Lung (tissue), 11 donors: ENCODE measurements at regions not wholly inside any gene's neighbourhood (a gene's known extent, or its start where the extent isn't known, plus 50 kb on each side); places are given as distances from the start of the nearest gene placed in this dataset.

Source experiments
- ATAC-seq: fragments of 200-7000 bp; cut with Tn5 transposase; one replicate; pipeline ENCODE4 v1.9.1; 2020; ENCODE audit warnings: moderate number of reproducible peaks; ENCODE audit not compliant: insufficient read depth, low FRiP score
- DNase-seq, 3 donors: peaks; one replicate each; pipeline ENCODE4 v3.0.0-alpha.2; 2013 to 2017
- H3K27ac ChIP-seq, 2 donors: one replicate each; pipeline ENCODE4 v1.5.1; 2013; ENCODE audit warnings: mild to moderate bottlenecking in 2 of 2, moderate library complexity in 2 of 2, control low read depth in 1 of 2, inconsistent platforms in 1 of 2, low read depth in 1 of 2, low read length in 1 of 2
- H3K27me3 ChIP-seq, 3 donors: one replicate each; pipeline ENCODE4 v1.5.1; 2013; ENCODE audit warnings: low read length in 2 of 3; ENCODE audit not compliant: control insufficient read depth in 3 of 3, insufficient read depth in 3 of 3
- H3K36me3 ChIP-seq, 4 donors: one replicate each; pipeline ENCODE4 v1.5.1; 2013; ENCODE audit warnings: low read length in 4 of 4, mild to moderate bottlenecking in 1 of 4, moderate library complexity in 1 of 4; ENCODE audit not compliant: control insufficient read depth in 4 of 4, insufficient read depth in 4 of 4
- H3K4me1 ChIP-seq, 5 donors: one replicate each; pipeline ENCODE4 v1.5.1; 2013; ENCODE audit warnings: low read length in 5 of 5, mild to moderate bottlenecking in 2 of 5, moderate library complexity in 1 of 5; ENCODE audit not compliant: control insufficient read depth in 5 of 5, insufficient read depth in 5 of 5
- H3K4me3 ChIP-seq: one replicate; pipeline ENCODE4 v1.5.1; 2013; ENCODE audit warnings: mild to moderate bottlenecking, control low read depth, moderate library complexity
- H3K9ac ChIP-seq, 2 donors: one replicate each; pipeline ENCODE4 v1.5.1; 2013; ENCODE audit warnings: low read length in 2 of 2, control low read depth in 1 of 2; ENCODE audit not compliant: insufficient read depth in 1 of 2
- H3K9me3 ChIP-seq, 4 donors: one replicate each; pipeline ENCODE4 v1.5.1; 2013; ENCODE audit warnings: low read length in 3 of 4, mild to moderate bottlenecking in 1 of 4, moderate library complexity in 1 of 4; ENCODE audit not compliant: control insufficient read depth in 4 of 4, insufficient read depth in 3 of 4
- CTCF ChIP-seq: IDR thresholded peaks from 2 replicates; pipeline ENCODE4 v1.5.1; 2012; ENCODE audit warnings: mild to moderate bottlenecking; ENCODE audit errors: control extremely low read depth, extremely low read depth
- WGBS, 2 donors: extraction: QIAGEN DNeasy Blood & Tissue Kit; methylation state at CpG; one replicate each; pipeline ENCODE4 v1.1.7; 2013; 5-methylcytosine and 5-hydroxymethylcytosine counted together
- donor health status: control.
- donor health status: control.
- donor health status: Bipolar disorder and iron deficiency.
- donor health status: healthy.
- donor health status: DM: yes; HTN: yes; CAD: no.

GRCh38 chr6:122894791-122895190, 101.2 kb upstream of the CLVS2 start:
- Histone ChIP-seq H3K4me3 (no peak overlapping the region), H3K9ac (no peak overlapping the region), H3K36me3 (no peaks in the 10 kb centered on the region), H3K27me3 (no peaks in the 10 kb centered on the region), H3K9me3 (no peaks in the 10 kb centered on the region), H3K4me1 (no peaks in the 10 kb centered on the region), H3K27ac (no peak overlapping the region)
- ATAC-seq (no peak), DNase-seq (no peak)
- no peak for TF ChIP-seq CTCF

GRCh38 chr6:122902326-122902725, 93.7 kb upstream of the CLVS2 start:
- Histone ChIP-seq H3K4me3 (no peak overlapping the region), H3K9ac (no peak overlapping the region), H3K4me1 (no peaks in the 10 kb centered on the region), H3K36me3 (no peaks in the 10 kb centered on the region), H3K27me3 (no peaks in the 10 kb centered on the region), H3K27ac (no peak overlapping the region), H3K9me3 (no peaks in the 10 kb centered on the region)
- TF ChIP-seq CTCF: no peak
- 71 to 79% methylated on average over 2 of the region's 2 CpGs for WGBS, 2 donors
- no peak for ATAC-seq
- DNase-seq: no peak

- Histone ChIP-seq H3K9ac (no peak overlapping the region), H3K27me3 (no peaks in the 10 kb centered on the region), H3K4me3 (no peak overlapping the region), H3K27ac (no peak overlapping the region), H3K36me3 (no peaks in the 10 kb centered on the region), H3K4me1 (no peaks in the 10 kb centered on the region), H3K9me3 (no peaks in the 10 kb centered on the region)
- ATAC-seq: no peak
- WGBS, 2 donors: 71 to 75% methylated on average over 2 of the region's 2 CpGs
- DNase-seq: no peak
- TF ChIP-seq CTCF: no peak
Measured at GRCh38 chr6:122903266-122903915, 92.6 kb upstream of the CLVS2 start.

GRCh38 chr6:122904166-122904565, 91.9 kb upstream of the CLVS2 start:
- Histone ChIP-seq H3K9ac (no peak overlapping the region), H3K9me3 (no peaks in the 10 kb centered on the region), H3K27me3 (no peaks in the 10 kb centered on the region), H3K36me3 (no peaks in the 10 kb centered on the region), H3K27ac (no peak overlapping the region), H3K4me3 (no peak overlapping the region), H3K4me1 (no peaks in the 10 kb centered on the region)
- 69 to 88% methylated on average over 5 of the region's 5 CpGs for WGBS, 2 donors
- DNase-seq (no peak), ATAC-seq (no peak)
- no peak for TF ChIP-seq CTCF
